Activated CD8-positive, alpha-beta memory T cell treated with anti-CD3 and anti-CD28 coated beads for 36 hours (primary cell): ENCODE measurements at regions not wholly inside any gene's neighbourhood (a gene's known extent, or its start where the extent isn't known, plus 50 kb on each side); places are given as distances from the start of the nearest gene placed in this dataset.
"Not testable (repeated sequence)": the region's sequence is repeated elsewhere in the genome, so short reads cannot be mapped to it uniquely, and the experiment has no call there.

Experiments used
- CTCF ChIA-PET: fragments of 350-600 bp; sonication (Branson Sonifier 250); formaldehyde crosslinking; loops from one replicate; lab custom pipeline; 2021; ENCODE audit warnings: antibody characterized with exemption; lab: Charles Lee
- POLR2A ChIA-PET: fragments of 350-600 bp; sonication (Branson Sonifier 250); formaldehyde crosslinking; loops from one replicate; lab custom pipeline; 2021; ENCODE audit warnings: antibody characterized with exemption; lab: Charles Lee

- CTCF ChIA-PET, POLR2A ChIA-PET: not testable (repeated sequence)
Observed at GRCh38 chr14:105686050-105686449, 159.7 kb downstream of the TMEM121 start.

GRCh38 chr14:105686462-105687170, 160.2 kb downstream of the TMEM121 start:
- CTCF ChIA-PET, POLR2A ChIA-PET: not testable (repeated sequence)

GRCh38 chr14:105687171-105688022, 161.0 kb downstream of the TMEM121 start:
- CTCF ChIA-PET, POLR2A ChIA-PET: not testable (repeated sequence)

GRCh38 chr14:105688023-105688351, 161.6 kb downstream of the TMEM121 start:
- POLR2A ChIA-PET, CTCF ChIA-PET: not testable (repeated sequence)

- POLR2A ChIA-PET, CTCF ChIA-PET: not testable (repeated sequence)
Observed at GRCh38 chr14:105688664-105689221, 162.4 kb downstream of the TMEM121 start.

GRCh38 chr14:105689722-105690121, 163.3 kb downstream of the TMEM121 start:
- ChIA-PET CTCF (no interaction called here), POLR2A (no interaction called here)

- POLR2A ChIA-PET: no interaction called here
- CTCF ChIA-PET: no interaction called here
Observed at GRCh38 chr14:105690671-105691070, 164.3 kb downstream of the TMEM121 start.

- CTCF ChIA-PET: not testable (repeated sequence)
Observed at GRCh38 chr14:105691321-105692109, 165.1 kb downstream of the TMEM121 start.

GRCh38 chr14:105692110-105692685, 165.8 kb downstream of the TMEM121 start:
- POLR2A ChIA-PET, CTCF ChIA-PET: not testable (repeated sequence)

More at GRCh38 chr14:105691321-105692109, 165.1 kb downstream of the TMEM121 start:
- POLR2A ChIA-PET: not testable (repeated sequence)

- ChIA-PET POLR2A (no interaction called here), CTCF (no interaction called here)
Observed at GRCh38 chr14:105694961-105695360, 168.6 kb downstream of the TMEM121 start.

GRCh38 chr14:105696388-105696787, 170.0 kb downstream of the TMEM121 start:
- POLR2A ChIA-PET, CTCF ChIA-PET: not testable (repeated sequence)

GRCh38 chr14:105697414-105697813, 171.0 kb downstream of the TMEM121 start:
- CTCF ChIA-PET, POLR2A ChIA-PET: not testable (repeated sequence)

- POLR2A ChIA-PET, CTCF ChIA-PET: not testable (repeated sequence)
Observed at GRCh38 chr14:105697955-105698354, 171.6 kb downstream of the TMEM121 start.

- POLR2A ChIA-PET, CTCF ChIA-PET: not testable (repeated sequence)
Observed at GRCh38 chr14:105698940-105699556, 172.7 kb downstream of the TMEM121 start.

GRCh38 chr14:105699706-105700105, 173.3 kb downstream of the TMEM121 start:
- CTCF ChIA-PET, POLR2A ChIA-PET: not testable (repeated sequence)

GRCh38 chr14:105700146-105700545, 173.8 kb downstream of the TMEM121 start:
- CTCF ChIA-PET, POLR2A ChIA-PET: not testable (repeated sequence)

GRCh38 chr14:105700622-105701288, 174.4 kb downstream of the TMEM121 start:
- ChIA-PET CTCF (no interaction called here), POLR2A (no interaction called here)

GRCh38 chr14:105701456-105702274, 175.3 kb downstream of the TMEM121 start:
- CTCF ChIA-PET: no interaction called here
- POLR2A ChIA-PET: no interaction called here
